ENCODE measurements at regions not wholly inside any gene's neighbourhood (a gene's known extent, or its start where the extent isn't known, plus 50 kb on each side); places are given as distances from the start of the nearest gene placed in this dataset.

- no peak for TF ChIP-seq CTCF (IDR thresholded peaks at IDR 0.05)
- TF ChIP-seq POLR2A (IDR thresholded peaks at IDR 0.05), result no peak
- TF ChIP-seq EP300 (IDR thresholded peaks at IDR 0.05), result no peak
- TF ChIP-seq POLR2AphosphoS5 (IDR thresholded peaks at IDR 0.05), result no peak
Measured at GRCh38 chr16:35197656-35198055, 1738.2 kb downstream of the TP53TG3F start.

Data from sigmoid colon (tissue), 4 donors.